Body of pancreas (tissue), 4 donors: ENCODE measurements at regions not wholly inside any gene's neighbourhood (a gene's known extent, or its start where the extent isn't known, plus 50 kb on each side); places are given as distances from the start of the nearest gene placed in this dataset.

Experiments used
- ATAC-seq: fragments of 150-250 bp; one replicate; pipeline ENCODE4 v1.9.1; 2016
- DNase-seq, 4 donors: peaks; one replicate each; pipeline ENCODE4 v3.0.0-alpha.2; 2019
- H3K27ac ChIP-seq, 4 donors: fragments of 200-600 bp; sonication (generic); 1 replicate in 3 of 4; 2 replicates in 1 of 4; pipeline versions ENCODE4 v1.5.1 to v1.6.1; 2016 to 2019; ENCODE audit warnings: mild to moderate bottlenecking in 1 of 4, mixed read lengths in 1 of 4, moderate library complexity in 1 of 4
- H3K27me3 ChIP-seq, 2 donors: fragments of 200-600 bp; sonication (generic); one replicate each; pipeline ENCODE4 v1.6.0; 2016; ENCODE audit warnings: mild to moderate bottlenecking in 1 of 2
- H3K36me3 ChIP-seq, 2 donors: fragments of 200-600 bp; sonication (generic); replicated peaks in 1 of 2; 2 replicates each; pipeline ENCODE4 v1.5.1; 2016; ENCODE audit warnings: low read depth in 2 of 2; ENCODE audit not compliant: insufficient read depth in 1 of 2
- H3K4me1 ChIP-seq: fragments of 200-600 bp; sonication (generic); one replicate; pipeline ENCODE4 v1.6.0; 2016
- H3K4me3 ChIP-seq, 2 donors: fragments of 200-600 bp; sonication (generic); 1 replicate in 1 of 2; 2 replicates in 1 of 2; pipeline ENCODE4 v1.5.1; 2016 to 2019
- H3K9me3 ChIP-seq, 3 donors: fragments of 200-600 bp; sonication (generic); 1 replicate in 2 of 3; 2 replicates in 1 of 3; pipeline ENCODE4 v1.5.1; 2016
- CTCF ChIP-seq, 7 experiments: fragments of 450-650 bp in 4 of 7; fragments of 200-600 bp in 3 of 7; sonication (generic) in 3 of 7; IDR thresholded peaks; one replicate each; pipeline ENCODE4 v1.5.1; 2016 to 2019; ENCODE audit warnings: antibody characterized with exemption in 7 of 7
- POLR2A ChIP-seq, 3 donors: fragments of 450-650 bp; IDR thresholded peaks; one replicate each; pipeline ENCODE4 v1.6.1; 2016; ENCODE audit warnings: antibody characterized with exemption in 3 of 3, mild to moderate bottlenecking in 2 of 3
- WGBS, 2 donors: methylation state at CpG; one replicate each; pipeline ENCODE4 v1.1.5; 2017; 5-methylcytosine and 5-hydroxymethylcytosine counted together
- intact Hi-C: fragments of 100-400 bp; cut with DNase I; formaldehyde crosslinking; loops from one replicate; pipeline ENCODE4 v1.15.1; 2023

- intact Hi-C loops, result no loop called here
- Histone ChIP-seq H3K27me3 (no peaks in the 10 kb centered on the region), H3K9me3 (no peaks in the 10 kb centered on the region), H3K4me3 (no peak overlapping the region), H3K27ac (no peak overlapping the region), H3K36me3 (no peaks in the 10 kb centered on the region), H3K4me1 (no peaks in the 10 kb centered on the region)
- no peak for DNase-seq
- TF ChIP-seq POLR2A (IDR thresholded peaks at IDR 0.05) (no peak), CTCF (IDR thresholded peaks at IDR 0.05) (no peak)
- ATAC-seq, result no peak
- WGBS, 2 donors, result 85 to 94% methylated on average over 3 of the region's 3 CpGs
These were observed 440.1 kb upstream of the DDI1 start for GRCh38 chr11:103596315-103596714.

GRCh38 chr11:103601225-103601846, 435.1 kb upstream of the DDI1 start:
- WGBS, 2 donors, result 46 to 67% methylated on average over 3 of the region's 3 CpGs
- Histone ChIP-seq H3K27me3 (no peaks in the 10 kb centered on the region), H3K36me3 (no peaks in the 10 kb centered on the region), H3K27ac (no peak overlapping the region), H3K9me3 (no peaks in the 10 kb centered on the region), H3K4me1 (no peaks in the 10 kb centered on the region), H3K4me3 (no peak overlapping the region)
- peak; percentile 75 for ATAC-seq
- intact Hi-C loops, result no loop called here
- TF ChIP-seq CTCF (IDR thresholded peaks at IDR 0.05), result peak; percentile 72 to 92 (median 74)
- TF ChIP-seq POLR2A (IDR thresholded peaks at IDR 0.05), result no peak
- peak; percentile 40 to 48 (median 44) for DNase-seq

- no peaks in the 10 kb centered on the region for H3K9me3 ChIP-seq
- intact Hi-C loops, result no loop called here
- no peak overlapping the region for H3K4me3 ChIP-seq
- H3K36me3 ChIP-seq, result no peaks in the 10 kb centered on the region
- H3K4me1 ChIP-seq, result no peaks in the 10 kb centered on the region
- DNase-seq, result no peak
- no peaks in the 10 kb centered on the region for H3K27me3 ChIP-seq
- no peak for TF ChIP-seq POLR2A (IDR thresholded peaks at IDR 0.05)
- no peak for TF ChIP-seq CTCF (IDR thresholded peaks at IDR 0.05)
- no peak for ATAC-seq
- H3K27ac ChIP-seq, result no peak overlapping the region
These were observed 433.6 kb upstream of the DDI1 start for GRCh38 chr11:103602840-103603239.

GRCh38 chr11:103604310-103604709, 432.1 kb upstream of the DDI1 start:
- no peak overlapping the region for H3K27ac ChIP-seq
- no peaks in the 10 kb centered on the region for H3K4me1 ChIP-seq
- intact Hi-C loops, result no loop called here
- 67 to 71% methylated on average over 2 of the region's 2 CpGs for WGBS, 2 donors
- ATAC-seq (no peak), DNase-seq (no peak)
- TF ChIP-seq POLR2A (IDR thresholded peaks at IDR 0.05), result no peak
- TF ChIP-seq CTCF (IDR thresholded peaks at IDR 0.05), result no peak
- H3K9me3 ChIP-seq, result no peaks in the 10 kb centered on the region
- H3K4me3 ChIP-seq, result no peak overlapping the region
- H3K27me3 ChIP-seq, result no peaks in the 10 kb centered on the region
- no peaks in the 10 kb centered on the region for H3K36me3 ChIP-seq

GRCh38 chr11:103608566-103608965, 427.9 kb upstream of the DDI1 start:
- WGBS, 2 donors, result 45 to 50% methylated on average over 3 of the region's 3 CpGs
- intact Hi-C loops, result no loop called here
- H3K36me3 ChIP-seq, result no peaks in the 10 kb centered on the region

More at GRCh38 chr11:103608566-103608965, 427.9 kb upstream of the DDI1 start:
- H3K27ac ChIP-seq, result no peak overlapping the region
- no peak for TF ChIP-seq POLR2A (IDR thresholded peaks at IDR 0.05)
- no peak for TF ChIP-seq CTCF (IDR thresholded peaks at IDR 0.05)
- DNase-seq, result no peak
- no peak overlapping the region for H3K4me3 ChIP-seq
- no peaks in the 10 kb centered on the region for H3K9me3 ChIP-seq
- ATAC-seq, result no peak
- no peaks in the 10 kb centered on the region for H3K4me1 ChIP-seq
- H3K27me3 ChIP-seq, result no peaks in the 10 kb centered on the region
